Effector memory CD8-positive, alpha-beta T cell (primary cell): ENCODE measurements at regions not wholly inside any gene's neighbourhood (a gene's known extent, or its start where the extent isn't known, plus 50 kb on each side); places are given as distances from the start of the nearest gene placed in this dataset.
"Not testable (repeated sequence)": the region's sequence is repeated elsewhere in the genome, so short reads cannot be mapped to it uniquely, and the experiment has no call there.

Experiments
- ATAC-seq: fragments of 150-1000 bp; cut with Tn5 transposase; replicated peaks from 2 replicates; pipeline ENCODE4 v1.10.0; 2021; ENCODE audit warnings: mild to moderate bottlenecking, moderate library complexity
- DNase-seq, 3 experiments: peaks; one replicate each; pipeline ENCODE4 v3.0.0; 2021
- H3K27ac Mint-ChIP-seq, 2 donors: one replicate each; pipeline ENCODE4 v1.8.0; 2022; ENCODE audit warnings: mild to moderate bottlenecking in 2 of 2, mixed read lengths in 2 of 2, moderate library complexity in 2 of 2
- H3K27me3 Mint-ChIP-seq, 2 donors: one replicate each; pipeline ENCODE4 v1.8.0; 2022; ENCODE audit warnings: mixed read lengths in 2 of 2
- H3K36me3 Mint-ChIP-seq: one replicate; pipeline ENCODE4 v1.8.0; 2022; ENCODE audit warnings: mild to moderate bottlenecking, moderate library complexity, mixed read lengths; ENCODE audit not compliant: insufficient read depth
- H3K4me1 Mint-ChIP-seq, 2 donors: one replicate each; pipeline ENCODE4 v1.8.0; 2022; ENCODE audit warnings: low read depth in 2 of 2, mixed read lengths in 2 of 2
- H3K4me3 Mint-ChIP-seq, 2 donors: one replicate each; pipeline ENCODE4 v1.8.0; 2022; ENCODE audit warnings: mild to moderate bottlenecking in 2 of 2, mixed read lengths in 2 of 2, moderate library complexity in 2 of 2
- H3K9me3 Mint-ChIP-seq, 2 donors: one replicate each; pipeline ENCODE4 v1.8.0; 2022; ENCODE audit warnings: mixed read lengths in 2 of 2

GRCh38 chr6:145562771-145563615, 172.3 kb downstream of the EPM2A start:
- no peaks in the 10 kb centered on the region for H3K9me3 Mint-ChIP-seq
- H3K36me3 Mint-ChIP-seq, result no peaks in the 10 kb centered on the region
- DNase-seq (no peak), ATAC-seq (no peak)
- no peak overlapping the region for H3K4me3 Mint-ChIP-seq
- no peaks in the 10 kb centered on the region for H3K4me1 Mint-ChIP-seq
- H3K27ac Mint-ChIP-seq, result no peak overlapping the region
- peaks cover under 1 to 6% of the 10 kb centered on the region in 2 donors for H3K27me3 Mint-ChIP-seq

- no peak for ATAC-seq
- H3K27ac Mint-ChIP-seq, result no peak overlapping the region
Observed at GRCh38 chr6:145564553-145564952, 170.8 kb downstream of the EPM2A start.

GRCh38 chr6:145567684-145568252, 167.6 kb downstream of the EPM2A start:
- H3K9me3 Mint-ChIP-seq, result no peaks in the 10 kb centered on the region
- H3K4me3 Mint-ChIP-seq, result no peak overlapping the region
- no peak overlapping the region for H3K27ac Mint-ChIP-seq
- ATAC-seq (no peak), DNase-seq (no peak)
- H3K4me1 Mint-ChIP-seq, result no peaks in the 10 kb centered on the region
- peaks cover 0 to 24% of the 10 kb centered on the region in 2 donors for H3K27me3 Mint-ChIP-seq
- no peaks in the 10 kb centered on the region for H3K36me3 Mint-ChIP-seq

More at GRCh38 chr6:145564553-145564952, 170.8 kb downstream of the EPM2A start:
- Mint-ChIP-seq H3K36me3 (no peaks in the 10 kb centered on the region), H3K4me1 (no peaks in the 10 kb centered on the region), H3K27me3 (peaks cover 0 to 14% of the 10 kb centered on the region in 2 donors), H3K4me3 (no peak overlapping the region), H3K9me3 (no peaks in the 10 kb centered on the region)
- DNase-seq, result no peak

- H3K4me3 Mint-ChIP-seq, result no peak overlapping the region
- no peak for DNase-seq
- no peak for ATAC-seq
Observed at GRCh38 chr6:145569140-145569539, 166.2 kb downstream of the EPM2A start.

GRCh38 chr6:145570336-145570735, 165.0 kb downstream of the EPM2A start:
- H3K36me3 Mint-ChIP-seq, H3K9me3 Mint-ChIP-seq: not testable (repeated sequence)

More at GRCh38 chr6:145569140-145569539, 166.2 kb downstream of the EPM2A start:
- H3K27ac Mint-ChIP-seq, result no peak overlapping the region
- peaks cover 0 to 17% of the 10 kb centered on the region in 2 donors for H3K27me3 Mint-ChIP-seq
- no peaks in the 10 kb centered on the region for H3K4me1 Mint-ChIP-seq
- H3K36me3 Mint-ChIP-seq, result no peaks in the 10 kb centered on the region
- H3K9me3 Mint-ChIP-seq, result no peaks in the 10 kb centered on the region

GRCh38 chr6:145574269-145574668, 161.1 kb downstream of the EPM2A start:
- not testable (repeated sequence) for ATAC-seq, H3K36me3 Mint-ChIP-seq, H3K4me3 Mint-ChIP-seq, H3K27ac Mint-ChIP-seq, H3K4me1 Mint-ChIP-seq, H3K27me3 Mint-ChIP-seq, DNase-seq
- peaks cover 14 to 19% of the 10 kb centered on the region in 2 donors for H3K9me3 Mint-ChIP-seq

More at GRCh38 chr6:145570336-145570735, 165.0 kb downstream of the EPM2A start:
- not testable (repeated sequence) for H3K4me1 Mint-ChIP-seq, DNase-seq, H3K4me3 Mint-ChIP-seq, ATAC-seq, H3K27ac Mint-ChIP-seq
- H3K27me3 Mint-ChIP-seq, result peaks cover 0 to 17% of the 10 kb centered on the region in 2 donors
